ENCODE measurements at regions not wholly inside any gene's neighbourhood (a gene's known extent, or its start where the extent isn't known, plus 50 kb on each side); places are given as distances from the start of the nearest gene placed in this dataset.

- no peak for TF ChIP-seq CTCF (IDR thresholded peaks at IDR 0.05)
- DNase-seq (ENCODE audit: low spot score): no peak
- no peak overlapping the region for H3K27ac ChIP-seq
- H3K4me3 ChIP-seq: no peak overlapping the region
Observed at GRCh38 chr15:100806157-100806556, 73.5 kb upstream of the ALDH1A3 start.

- no peak overlapping the region for H3K4me3 ChIP-seq
- no peak for DNase-seq (ENCODE audit: low spot score)
- no peak overlapping the region for H3K27ac ChIP-seq
- TF ChIP-seq CTCF (IDR thresholded peaks at IDR 0.05): no peak
Observed at GRCh38 chr15:100807028-100807427, 72.6 kb upstream of the ALDH1A3 start.

- no peak for TF ChIP-seq CTCF (IDR thresholded peaks at IDR 0.05)
- DNase-seq (ENCODE audit: low spot score): no peak
- Histone ChIP-seq H3K4me3 (no peak overlapping the region), H3K27ac (no peak overlapping the region)
Observed at GRCh38 chr15:100808691-100809090, 70.9 kb upstream of the ALDH1A3 start.

- H3K4me3 ChIP-seq: no peak overlapping the region
- TF ChIP-seq CTCF (IDR thresholded peaks at IDR 0.05): no peak
- H3K27ac ChIP-seq: no peak overlapping the region
- no peak for DNase-seq (ENCODE audit: low spot score)
Observed at GRCh38 chr15:100809151-100809550, 70.5 kb upstream of the ALDH1A3 start.

- TF ChIP-seq CTCF (IDR thresholded peaks at IDR 0.05): no peak
- no peak overlapping the region for H3K4me3 ChIP-seq
- DNase-seq (ENCODE audit: low spot score): no peak
- H3K27ac ChIP-seq: no peak overlapping the region
Observed at GRCh38 chr15:100809587-100809986, 70.0 kb upstream of the ALDH1A3 start.

- H3K27ac ChIP-seq: no peak overlapping the region
- no peak for TF ChIP-seq CTCF (IDR thresholded peaks at IDR 0.05)
- H3K4me3 ChIP-seq: no peak overlapping the region
- DNase-seq (ENCODE audit: low spot score): no peak
Observed at GRCh38 chr15:100810229-100810628, 69.4 kb upstream of the ALDH1A3 start.

- H3K27ac ChIP-seq: no peak overlapping the region
- no peak for DNase-seq (ENCODE audit: low spot score)
- no peak overlapping the region for H3K4me3 ChIP-seq
- no peak for TF ChIP-seq CTCF (IDR thresholded peaks at IDR 0.05)
Observed at GRCh38 chr15:100810831-100811230, 68.8 kb upstream of the ALDH1A3 start.
